ENCODE measurements at regions not wholly inside any gene's neighbourhood (a gene's known extent, or its start where the extent isn't known, plus 50 kb on each side); places are given as distances from the start of the nearest gene placed in this dataset.

- ATAC-seq (no peak), DNase-seq (no peak)
- in situ Hi-C loops (cut with MboI; ENCODE audit: low sequenced_read_pairs in 4 of 4), result no loop called here
- H3K9me3 ChIP-seq, result no peaks in the 10 kb centered on the region
- no peak overlapping the region for H3K27ac ChIP-seq
- H3K27me3 ChIP-seq, result no peaks in the 10 kb centered on the region
- H3K4me1 ChIP-seq, result no peaks in the 10 kb centered on the region
- no peaks in the 10 kb centered on the region for H3K36me3 ChIP-seq
- intact Hi-C loops (cut with DNase I; ENCODE audit: low total_unique reads), result no loop called here
- TF ChIP-seq POLR2A (IDR thresholded peaks at IDR 0.05), result no peak
- TF ChIP-seq, protein P1, sequence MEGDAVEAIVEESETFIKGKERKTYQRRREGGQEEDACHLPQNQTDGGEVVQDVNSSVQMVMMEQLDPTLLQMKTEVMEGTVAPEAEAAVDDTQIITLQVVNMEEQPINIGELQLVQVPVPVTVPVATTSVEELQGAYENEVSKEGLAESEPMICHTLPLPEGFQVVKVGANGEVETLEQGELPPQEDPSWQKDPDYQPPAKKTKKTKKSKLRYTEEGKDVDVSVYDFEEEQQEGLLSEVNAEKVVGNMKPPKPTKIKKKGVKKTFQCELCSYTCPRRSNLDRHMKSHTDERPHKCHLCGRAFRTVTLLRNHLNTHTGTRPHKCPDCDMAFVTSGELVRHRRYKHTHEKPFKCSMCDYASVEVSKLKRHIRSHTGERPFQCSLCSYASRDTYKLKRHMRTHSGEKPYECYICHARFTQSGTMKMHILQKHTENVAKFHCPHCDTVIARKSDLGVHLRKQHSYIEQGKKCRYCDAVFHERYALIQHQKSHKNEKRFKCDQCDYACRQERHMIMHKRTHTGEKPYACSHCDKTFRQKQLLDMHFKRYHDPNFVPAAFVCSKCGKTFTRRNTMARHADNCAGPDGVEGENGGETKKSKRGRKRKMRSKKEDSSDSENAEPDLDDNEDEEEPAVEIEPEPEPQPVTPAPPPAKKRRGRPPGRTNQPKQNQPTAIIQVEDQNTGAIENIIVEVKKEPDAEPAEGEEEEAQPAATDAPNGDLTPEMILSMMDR (IDR thresholded peaks at IDR 0.05 in 4 of 5, conservative IDR thresholded peaks at IDR 0.05 in 1 of 5), result no peak
- no peak overlapping the region for H3K4me3 ChIP-seq
Measured at GRCh38 chr16:47917118-47917517, 238.7 kb downstream of the ABCC12 start.

DNA sequence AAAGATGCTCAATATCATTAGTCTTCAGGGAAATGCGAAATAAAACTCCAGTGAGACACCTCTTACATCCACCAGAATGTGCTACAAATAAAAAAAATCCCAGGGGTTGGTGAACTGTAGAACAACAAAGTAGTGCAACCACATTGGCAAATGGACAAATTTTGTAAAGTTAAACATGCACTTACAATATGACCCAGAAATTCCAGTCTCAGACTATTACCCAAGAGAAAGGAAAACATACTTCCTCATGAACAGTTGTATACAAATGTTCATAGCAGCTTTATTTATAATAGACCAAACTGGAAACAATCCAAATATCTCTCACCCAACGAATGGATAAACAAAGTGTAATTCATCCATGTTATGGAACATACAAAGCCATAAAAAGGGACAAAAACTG is 239.5 kb downstream of the ABCC12 start:
- Histone ChIP-seq H3K36me3 (no peaks in the 10 kb centered on the region), H3K4me1 (no peaks in the 10 kb centered on the region), H3K9me3 (no peaks in the 10 kb centered on the region), H3K27me3 (no peaks in the 10 kb centered on the region), H3K4me3 (no peak overlapping the region), H3K27ac (no peak overlapping the region)
- ATAC-seq (no peak), DNase-seq (no peak)
- in situ Hi-C loops (cut with MboI; ENCODE audit: low sequenced_read_pairs in 4 of 4), result no loop called here
- intact Hi-C loops (cut with DNase I; ENCODE audit: low total_unique reads), result no loop called here
- TF ChIP-seq POLR2A (IDR thresholded peaks at IDR 0.05), result no peak
- TF ChIP-seq, protein P1 (IDR thresholded peaks at IDR 0.05 in 4 of 5, conservative IDR thresholded peaks at IDR 0.05 in 1 of 5), result no peak

GRCh38 chr16:47907109-47907508 is 248.7 kb downstream of the ABCC12 start:
- Histone ChIP-seq H3K36me3 (no peaks in the 10 kb centered on the region), H3K27me3 (no peaks in the 10 kb centered on the region), H3K4me1 (no peaks in the 10 kb centered on the region), H3K9me3 (no peaks in the 10 kb centered on the region), H3K4me3 (no peak overlapping the region), H3K27ac (no peak overlapping the region)
- no peak for TF ChIP-seq POLR2A (IDR thresholded peaks at IDR 0.05)
- TF ChIP-seq, protein P1 (IDR thresholded peaks at IDR 0.05 in 4 of 5, conservative IDR thresholded peaks at IDR 0.05 in 1 of 5), result no peak
- in situ Hi-C loops (cut with MboI; ENCODE audit: low sequenced_read_pairs in 4 of 4) (no loop called here), intact Hi-C loops (cut with DNase I; ENCODE audit: low total_unique reads) (no loop called here)
- ATAC-seq (no peak), DNase-seq (no peak)

GRCh38 chr16:47905771-47906170 is 250.0 kb downstream of the ABCC12 start:
- H3K27ac ChIP-seq, result no peak overlapping the region
- ATAC-seq (no peak), DNase-seq (no peak)
- H3K27me3 ChIP-seq, result no peaks in the 10 kb centered on the region
- in situ Hi-C loops (cut with MboI; ENCODE audit: low sequenced_read_pairs in 4 of 4) (no loop called here), intact Hi-C loops (cut with DNase I; ENCODE audit: low total_unique reads) (no loop called here)
- no peak for TF ChIP-seq POLR2A (IDR thresholded peaks at IDR 0.05)
- TF ChIP-seq, protein P1 (IDR thresholded peaks at IDR 0.05 in 4 of 5, conservative IDR thresholded peaks at IDR 0.05 in 1 of 5), result no peak
- H3K36me3 ChIP-seq, result no peaks in the 10 kb centered on the region
- no peaks in the 10 kb centered on the region for H3K4me1 ChIP-seq
- no peak overlapping the region for H3K4me3 ChIP-seq
- no peaks in the 10 kb centered on the region for H3K9me3 ChIP-seq

DNA sequence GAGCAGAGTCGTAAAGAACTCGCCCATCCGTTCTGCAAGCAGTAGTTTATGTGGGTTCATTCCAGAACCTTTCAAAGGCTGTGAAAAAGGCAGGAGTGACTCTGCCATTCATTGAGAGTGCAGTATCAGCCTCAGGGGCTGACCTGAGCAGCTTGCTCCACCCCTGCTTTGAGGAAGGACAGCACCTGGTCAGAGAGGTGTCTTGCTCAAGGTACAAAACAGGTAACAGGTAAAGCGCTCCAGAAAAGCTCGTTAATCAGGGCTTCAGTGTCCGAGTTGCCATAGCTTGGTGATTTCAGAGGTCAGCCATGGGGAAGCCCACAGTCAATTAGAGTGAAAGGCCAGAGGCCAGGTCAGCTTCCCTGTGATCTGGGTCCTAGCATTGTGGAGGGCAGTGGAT is 251.1 kb downstream of the ABCC12 start:
- H3K36me3 ChIP-seq, result no peaks in the 10 kb centered on the region
- TF ChIP-seq, protein P1 (IDR thresholded peaks at IDR 0.05 in 4 of 5, conservative IDR thresholded peaks at IDR 0.05 in 1 of 5), result no peak
- TF ChIP-seq POLR2A (IDR thresholded peaks at IDR 0.05), result no peak
- no peaks in the 10 kb centered on the region for H3K4me1 ChIP-seq
- intact Hi-C loops (cut with DNase I; ENCODE audit: low total_unique reads), result no loop called here
- ATAC-seq (no peak), DNase-seq (no peak)
- no peak overlapping the region for H3K27ac ChIP-seq
- no peaks in the 10 kb centered on the region for H3K27me3 ChIP-seq
- no peak overlapping the region for H3K4me3 ChIP-seq
- H3K9me3 ChIP-seq, result no peaks in the 10 kb centered on the region
- in situ Hi-C loops (cut with MboI; ENCODE audit: low sequenced_read_pairs in 4 of 4), result no loop called here

All from gastrocnemius medialis (tissue), 4 donors.